ENCODE measurements at regions not wholly inside any gene's neighbourhood (a gene's known extent, or its start where the extent isn't known, plus 50 kb on each side); places are given as distances from the start of the nearest gene placed in this dataset.

GRCh38 chr4:14915018-14915417 is 87.3 kb upstream of the CPEB2 start:
- no peak overlapping the region for H3K4me3 ChIP-seq (ENCODE audit: low read depth, low read length)
- TF ChIP-seq CTCF (IDR thresholded peaks at IDR 0.05; ENCODE audit: low read depth, low read length), result no peak
- H3K36me3 ChIP-seq, result no peaks in the 10 kb centered on the region
- no peak overlapping the region for H3K27ac ChIP-seq
- H3K9me3 ChIP-seq (ENCODE audit: severe bottlenecking), result peaks cover 2% of the 10 kb centered on the region
- H3K27me3 ChIP-seq (ENCODE audit: insufficient read depth, low read depth, severe bottlenecking), result no peaks in the 10 kb centered on the region
- no peak for DNase-seq

- DNase-seq, result peak; percentile 12
Measured at GRCh38 chr4:14916554-14917297, 85.6 kb upstream of the CPEB2 start.

GRCh38 chr4:14917298-14917633 is 85.0 kb upstream of the CPEB2 start:
- no peaks in the 10 kb centered on the region for H3K27me3 ChIP-seq (ENCODE audit: insufficient read depth, low read depth, severe bottlenecking)

More at GRCh38 chr4:14916554-14917297, 85.6 kb upstream of the CPEB2 start:
- TF ChIP-seq CTCF (IDR thresholded peaks at IDR 0.05; ENCODE audit: low read depth, low read length), result no peak
- no peaks in the 10 kb centered on the region for H3K27me3 ChIP-seq (ENCODE audit: insufficient read depth, low read depth, severe bottlenecking)
- peaks cover 2% of the 10 kb centered on the region for H3K9me3 ChIP-seq (ENCODE audit: severe bottlenecking)
- no peak overlapping the region for H3K4me3 ChIP-seq (ENCODE audit: low read depth, low read length)
- no peak overlapping the region for H3K27ac ChIP-seq
- H3K36me3 ChIP-seq, result no peaks in the 10 kb centered on the region

GRCh38 chr4:14918336-14918735 is 83.9 kb upstream of the CPEB2 start:
- Histone ChIP-seq H3K27ac (no peak overlapping the region), H3K4me3 (ENCODE audit: low read depth, low read length) (no peak overlapping the region), H3K9me3 (ENCODE audit: severe bottlenecking) (peaks cover 2% of the 10 kb centered on the region), H3K27me3 (ENCODE audit: insufficient read depth, low read depth, severe bottlenecking) (no peaks in the 10 kb centered on the region), H3K36me3 (no peaks in the 10 kb centered on the region)
- no peak for DNase-seq
- TF ChIP-seq CTCF (IDR thresholded peaks at IDR 0.05; ENCODE audit: low read depth, low read length), result no peak

More at GRCh38 chr4:14917298-14917633, 85.0 kb upstream of the CPEB2 start:
- DNase-seq, result no peak
- TF ChIP-seq CTCF (IDR thresholded peaks at IDR 0.05; ENCODE audit: low read depth, low read length), result no peak
- Histone ChIP-seq H3K36me3 (no peaks in the 10 kb centered on the region), H3K4me3 (ENCODE audit: low read depth, low read length) (no peak overlapping the region), H3K27ac (no peak overlapping the region), H3K9me3 (ENCODE audit: severe bottlenecking) (peaks cover 2% of the 10 kb centered on the region)

GRCh38 chr4:14919785-14920184 is 82.5 kb upstream of the CPEB2 start:
- Histone ChIP-seq H3K4me3 (ENCODE audit: low read depth, low read length) (no peak overlapping the region), H3K9me3 (ENCODE audit: severe bottlenecking) (peaks cover 2% of the 10 kb centered on the region), H3K27me3 (ENCODE audit: insufficient read depth, low read depth, severe bottlenecking) (no peaks in the 10 kb centered on the region), H3K27ac (no peak overlapping the region), H3K36me3 (no peaks in the 10 kb centered on the region)
- no peak for DNase-seq
- no peak for TF ChIP-seq CTCF (IDR thresholded peaks at IDR 0.05; ENCODE audit: low read depth, low read length)

GRCh38 chr4:14920237-14920636 is 82.0 kb upstream of the CPEB2 start:
- Histone ChIP-seq H3K27ac (no peak overlapping the region), H3K27me3 (ENCODE audit: insufficient read depth, low read depth, severe bottlenecking) (no peaks in the 10 kb centered on the region), H3K36me3 (no peaks in the 10 kb centered on the region), H3K9me3 (ENCODE audit: severe bottlenecking) (peaks cover 2% of the 10 kb centered on the region), H3K4me3 (ENCODE audit: low read depth, low read length) (no peak overlapping the region)
- no peak for TF ChIP-seq CTCF (IDR thresholded peaks at IDR 0.05; ENCODE audit: low read depth, low read length)
- DNase-seq, result peak; percentile 40
